GM19240 (cell line): ENCODE measurements at regions not wholly inside any gene's neighbourhood (a gene's known extent, or its start where the extent isn't known, plus 50 kb on each side); places are given as distances from the start of the nearest gene placed in this dataset.
A peak's percentile ranks its signal among the peaks of the same experiment; 100 is the strongest.

Source experiments
- DNase-seq: peaks from one replicate; pipeline ENCODE4 v3.0.0; 2011; ENCODE audit warnings: low spot score; ENCODE audit not compliant: insufficient read length

GRCh38 chr14:53613404-53614253, 343.0 kb downstream of the BMP4 start:
- peak; percentile 39 for DNase-seq

- no peak for DNase-seq
Measured at GRCh38 chr14:53610947-53611346, 345.7 kb downstream of the BMP4 start.

- DNase-seq = no peak
Measured at GRCh38 chr14:53609009-53609408, 347.6 kb downstream of the BMP4 start.

- no peak for DNase-seq
Measured at GRCh38 chr14:53608369-53608768, 348.3 kb downstream of the BMP4 start.

GRCh38 chr14:53606203-53606602, 350.4 kb downstream of the BMP4 start:
- DNase-seq = no peak

GRCh38 chr14:53605562-53605961, 351.1 kb downstream of the BMP4 start:
- no peak for DNase-seq

- no peak for DNase-seq
Measured at GRCh38 chr14:53603994-53604393, 352.6 kb downstream of the BMP4 start.

- DNase-seq = no peak
Measured at GRCh38 chr14:53601409-53601808, 355.2 kb downstream of the BMP4 start.

GRCh38 chr14:53599221-53599945, 357.2 kb downstream of the BMP4 start:
- no peak for DNase-seq

- no peak for DNase-seq
Measured at GRCh38 chr14:53596853-53597525, 359.6 kb downstream of the BMP4 start.

- no peak for DNase-seq
Measured at GRCh38 chr14:53591816-53592215, 364.8 kb downstream of the BMP4 start.

GRCh38 chr14:53581504-53581903, 375.1 kb downstream of the BMP4 start:
- no peak for DNase-seq

GRCh38 chr14:53571641-53572328, 384.8 kb downstream of the BMP4 start:
- no peak for DNase-seq

- peak; percentile 24 for DNase-seq
Measured at GRCh38 chr14:53570411-53571387, 385.9 kb downstream of the BMP4 start.

GRCh38 chr14:53569446-53569845, 387.2 kb downstream of the BMP4 start:
- DNase-seq = no peak

GRCh38 chr14:53567236-53567780, 389.3 kb downstream of the BMP4 start:
- DNase-seq = no peak

- DNase-seq = no peak
Measured at GRCh38 chr14:53564870-53565269, 391.8 kb downstream of the BMP4 start.

GRCh38 chr14:53563628-53564027, 393.0 kb downstream of the BMP4 start:
- DNase-seq = no peak

- DNase-seq = no peak
Measured at GRCh38 chr14:53553221-53553620, 400.1 kb upstream of the DDHD1 start.

- DNase-seq = no peak
Measured at GRCh38 chr14:53551862-53552261, 398.7 kb upstream of the DDHD1 start.
